ENCODE measurements at regions not wholly inside any gene's neighbourhood (a gene's known extent, or its start where the extent isn't known, plus 50 kb on each side); places are given as distances from the start of the nearest gene placed in this dataset.

DNA sequence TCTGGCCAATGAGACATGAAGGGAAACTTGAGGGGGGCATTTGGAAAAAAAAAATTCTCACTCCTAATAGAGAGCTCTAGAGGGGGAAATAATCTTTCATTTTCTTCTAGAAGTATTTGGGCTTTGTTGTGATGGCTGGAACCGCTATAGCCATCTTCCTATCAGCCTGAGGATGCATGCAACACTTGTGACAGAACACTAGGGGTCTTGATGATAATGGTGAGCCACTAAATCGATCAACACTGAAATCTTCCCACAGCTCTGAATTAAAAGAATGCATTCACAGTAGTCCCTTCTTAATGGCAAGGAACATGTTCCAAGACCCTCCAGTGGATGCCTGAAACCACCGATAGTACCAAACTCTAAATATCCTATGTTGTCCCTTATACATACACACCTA is 325.3 kb downstream of the LNPK start:
- no peak for TF ChIP-seq CTCF (IDR thresholded peaks at IDR 0.05; ENCODE audit: insufficient read depth, low read length)
- no peak for TF ChIP-seq GABPA (IDR thresholded peaks at IDR 0.05; ENCODE audit: low read depth)
- no peak for TF ChIP-seq POLR2AphosphoS5 (IDR thresholded peaks at IDR 0.05; ENCODE audit: low read depth)
- TF ChIP-seq, protein P1, sequence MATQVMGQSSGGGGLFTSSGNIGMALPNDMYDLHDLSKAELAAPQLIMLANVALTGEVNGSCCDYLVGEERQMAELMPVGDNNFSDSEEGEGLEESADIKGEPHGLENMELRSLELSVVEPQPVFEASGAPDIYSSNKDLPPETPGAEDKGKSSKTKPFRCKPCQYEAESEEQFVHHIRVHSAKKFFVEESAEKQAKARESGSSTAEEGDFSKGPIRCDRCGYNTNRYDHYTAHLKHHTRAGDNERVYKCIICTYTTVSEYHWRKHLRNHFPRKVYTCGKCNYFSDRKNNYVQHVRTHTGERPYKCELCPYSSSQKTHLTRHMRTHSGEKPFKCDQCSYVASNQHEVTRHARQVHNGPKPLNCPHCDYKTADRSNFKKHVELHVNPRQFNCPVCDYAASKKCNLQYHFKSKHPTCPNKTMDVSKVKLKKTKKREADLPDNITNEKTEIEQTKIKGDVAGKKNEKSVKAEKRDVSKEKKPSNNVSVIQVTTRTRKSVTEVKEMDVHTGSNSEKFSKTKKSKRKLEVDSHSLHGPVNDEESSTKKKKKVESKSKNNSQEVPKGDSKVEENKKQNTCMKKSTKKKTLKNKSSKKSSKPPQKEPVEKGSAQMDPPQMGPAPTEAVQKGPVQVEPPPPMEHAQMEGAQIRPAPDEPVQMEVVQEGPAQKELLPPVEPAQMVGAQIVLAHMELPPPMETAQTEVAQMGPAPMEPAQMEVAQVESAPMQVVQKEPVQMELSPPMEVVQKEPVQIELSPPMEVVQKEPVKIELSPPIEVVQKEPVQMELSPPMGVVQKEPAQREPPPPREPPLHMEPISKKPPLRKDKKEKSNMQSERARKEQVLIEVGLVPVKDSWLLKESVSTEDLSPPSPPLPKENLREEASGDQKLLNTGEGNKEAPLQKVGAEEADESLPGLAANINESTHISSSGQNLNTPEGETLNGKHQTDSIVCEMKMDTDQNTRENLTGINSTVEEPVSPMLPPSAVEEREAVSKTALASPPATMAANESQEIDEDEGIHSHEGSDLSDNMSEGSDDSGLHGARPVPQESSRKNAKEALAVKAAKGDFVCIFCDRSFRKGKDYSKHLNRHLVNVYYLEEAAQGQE (IDR thresholded peaks at IDR 0.05; ENCODE audit: insufficient replicate concordance, low read depth): no peak

Measured in HL-60 (cell line).